GM23338 (cell line): ENCODE measurements at regions not wholly inside any gene's neighbourhood (a gene's known extent, or its start where the extent isn't known, plus 50 kb on each side); places are given as distances from the start of the nearest gene placed in this dataset.

Experiments
- CTCF ChIP-seq, 2 experiments: fragments of 200-600 bp in 1 of 2; sonication (generic) in 1 of 2; conservative IDR thresholded peaks; 2 replicates each; pipeline versions ENCODE4 v1.5.1 to v1.6.1; 2016 to 2017; ENCODE audit warnings: antibody characterized with exemption in 2 of 2, low read depth in 2 of 2, mild to moderate bottlenecking in 2 of 2, moderate library complexity in 1 of 2
- POLR2AphosphoS5 ChIP-seq: IDR thresholded peaks from 2 replicates; pipeline ENCODE4 v1.6.1; 2016; ENCODE audit warnings: antibody characterized with exemption, low read depth

GRCh38 chr11:29268733-29269132, 748.1 kb downstream of the KCNA4 start:
- TF ChIP-seq CTCF (conservative IDR thresholded peaks at IDR 0.05; ENCODE audit: low read depth in 2 of 2) (no peak), POLR2AphosphoS5 (no peak)
